Keratinocyte (primary cell): ENCODE measurements at regions not wholly inside any gene's neighbourhood (a gene's known extent, or its start where the extent isn't known, plus 50 kb on each side); places are given as distances from the start of the nearest gene placed in this dataset.

Experiments
- DNase-seq: peaks from one replicate; pipeline ENCODE4 v3.0.0-alpha.2; 2011; ENCODE audit warnings: low read depth, missing footprints, low spot score
- FAIRE-seq: peaks from 2 replicates; lab custom pipeline; 2011; peaks lifted over from hg19 to GRCh38; lab: Jason Lieb, UNC
- H2AFZ ChIP-seq: 2 replicates; pipeline ENCODE4 v1.6.0; 2012; ENCODE audit warnings: low read length, control low read depth, inconsistent platforms; ENCODE audit not compliant: control insufficient read depth
- H3K27ac ChIP-seq: 2 replicates; pipeline ENCODE4 v1.5.1; 2011; ENCODE audit warnings: low read length; ENCODE audit not compliant: control insufficient read depth, insufficient read depth
- H3K27me3 ChIP-seq: 3 replicates; pipeline ENCODE4 v1.6.0; 2011; ENCODE audit warnings: low read length; ENCODE audit not compliant: control insufficient read depth, insufficient read depth; ENCODE audit errors: extremely low read depth
- H3K36me3 ChIP-seq, 2 experiments: 2 replicates in 1 of 2; 3 replicates in 1 of 2; pipeline ENCODE4 v1.5.1; 2011; ENCODE audit warnings: low read length in 2 of 2, mild to moderate bottlenecking in 1 of 2; ENCODE audit not compliant: control insufficient read depth in 2 of 2, insufficient read depth in 2 of 2; ENCODE audit errors: extremely low read depth in 1 of 2
- H3K4me1 ChIP-seq: 3 replicates; pipeline ENCODE4 v1.5.1; 2011; ENCODE audit warnings: low read length; ENCODE audit not compliant: control insufficient read depth, insufficient read depth; ENCODE audit errors: extremely low read depth
- H3K4me2 ChIP-seq: 3 replicates; pipeline ENCODE4 v1.6.0; 2011; ENCODE audit warnings: low read depth, low read length; ENCODE audit not compliant: control insufficient read depth, insufficient read depth; ENCODE audit errors: extremely low read depth
- H3K4me3 ChIP-seq, 3 experiments: fragments of 200-600 bp in 1 of 3; sonication (generic) in 1 of 3; 2 replicates in 2 of 3; 3 replicates in 1 of 3; pipeline ENCODE4 v1.5.1; 2011 to 2016; ENCODE audit warnings: low read length in 3 of 3, mild to moderate bottlenecking in 3 of 3, control low read depth in 2 of 3, inconsistent platforms in 1 of 3, low read depth in 1 of 3, mixed read lengths in 1 of 3, mixed run types in 1 of 3, moderate library complexity in 1 of 3; ENCODE audit not compliant: control insufficient read depth in 2 of 3, insufficient read depth in 2 of 3; ENCODE audit errors: extremely low read depth in 1 of 3
- H3K79me2 ChIP-seq: 2 replicates; pipeline ENCODE4 v1.6.0; 2012; ENCODE audit warnings: low read length; ENCODE audit not compliant: control insufficient read depth, insufficient read depth
- H3K9ac ChIP-seq: 3 replicates; pipeline ENCODE4 v1.6.0; 2011; ENCODE audit warnings: low read length; ENCODE audit not compliant: control insufficient read depth, insufficient read depth; ENCODE audit errors: extremely low read depth
- H3K9me1 ChIP-seq: 3 replicates; pipeline ENCODE4 v1.6.0; 2011; ENCODE audit warnings: low read length; ENCODE audit not compliant: control insufficient read depth, insufficient read depth; ENCODE audit errors: extremely low read depth
- H3K9me3 ChIP-seq: 2 replicates; pipeline ENCODE4 v1.5.1; 2012; ENCODE audit warnings: low read depth, low read length; ENCODE audit not compliant: control insufficient read depth
- H4K20me1 ChIP-seq: 3 replicates; pipeline ENCODE4 v1.6.0; 2011; ENCODE audit warnings: low read length; ENCODE audit not compliant: control insufficient read depth, insufficient read depth; ENCODE audit errors: extremely low read depth
- CTCF ChIP-seq, 3 experiments: IDR thresholded peaks in 1 of 3; conservative IDR thresholded peaks in 1 of 3; optimal IDR thresholded peaks in 1 of 3; 2 replicates in 2 of 3; 3 replicates in 1 of 3; pipeline versions ENCODE3 to v1.5.1; 2011; ENCODE audit warnings: low read length in 3 of 3, mild to moderate bottlenecking in 3 of 3, moderate library complexity in 2 of 3, control low read depth in 1 of 3, inconsistent platforms in 1 of 3; ENCODE audit not compliant: insufficient read depth in 2 of 3; ENCODE audit errors: extremely low read depth in 1 of 3
- EZH2 ChIP-seq: IDR thresholded peaks from one replicate; pipeline ENCODE4 v1.6.1; 2012; ENCODE audit warnings: inconsistent platforms, mild to moderate bottlenecking, low read length, moderate library complexity
- dilution Hi-C: fragments of 300-500 bp; cut with MboI; formaldehyde crosslinking; loops from one replicate; pipeline ENCODE4 v1.7.0; 2020; ENCODE audit warnings: low sequenced_read_pairs; ENCODE audit not compliant: extremely low pct_ligation_motif_present

- FAIRE-seq, result no peak
- H3K4me1 ChIP-seq, result no peaks in the 10 kb centered on the region
Observed at GRCh38 chr12:127179176-127179575, 1087.8 kb upstream of the TMEM132C start.

GRCh38 chr12:127182018-127182417, 1085.0 kb upstream of the TMEM132C start:
- Histone ChIP-seq H4K20me1 (no peaks in the 10 kb centered on the region), H3K36me3 (no peaks in the 10 kb centered on the region), H3K9me1 (no peaks in the 10 kb centered on the region), H3K9me3 (peaks cover 8% of the 10 kb centered on the region), H2AFZ (no peak overlapping the region), H3K27ac (no peak overlapping the region), H3K4me3 (no peak overlapping the region), H3K79me2 (no peaks in the 10 kb centered on the region), H3K27me3 (no peaks in the 10 kb centered on the region), H3K4me2 (no peak overlapping the region), H3K9ac (no peak overlapping the region), H3K4me1 (no peaks in the 10 kb centered on the region)
- dilution Hi-C loops, result no loop called here
- no peak for FAIRE-seq
- no peak for TF ChIP-seq EZH2
- TF ChIP-seq CTCF (optimal IDR thresholded peaks at IDR 0.05 in 1 of 3, IDR thresholded peaks at IDR 0.05 in 1 of 3, conservative IDR thresholded peaks at IDR 0.05 in 1 of 3; ENCODE audit: extremely low read depth in 1 of 3, insufficient read depth in 2 of 3, low read length in 3 of 3), result no peak
- DNase-seq, result no peak

More at GRCh38 chr12:127179176-127179575, 1087.8 kb upstream of the TMEM132C start:
- H3K4me3 ChIP-seq, result no peak overlapping the region
- DNase-seq, result no peak
- H3K27ac ChIP-seq, result no peak overlapping the region
- no peaks in the 10 kb centered on the region for H3K27me3 ChIP-seq
- no peaks in the 10 kb centered on the region for H3K9me1 ChIP-seq
- TF ChIP-seq EZH2 (no peak), CTCF (optimal IDR thresholded peaks at IDR 0.05 in 1 of 3, IDR thresholded peaks at IDR 0.05 in 1 of 3, conservative IDR thresholded peaks at IDR 0.05 in 1 of 3; ENCODE audit: extremely low read depth in 1 of 3, insufficient read depth in 2 of 3, low read length in 3 of 3) (no peak)
- no peaks in the 10 kb centered on the region for H3K36me3 ChIP-seq
- no peak overlapping the region for H3K9ac ChIP-seq
- no peaks in the 10 kb centered on the region for H3K79me2 ChIP-seq
- H4K20me1 ChIP-seq, result no peaks in the 10 kb centered on the region
- peaks cover 15% of the 10 kb centered on the region for H3K9me3 ChIP-seq
- no peak overlapping the region for H2AFZ ChIP-seq
- dilution Hi-C loops, result no loop called here
- H3K4me2 ChIP-seq, result no peak overlapping the region
